ENCODE measurements at regions not wholly inside any gene's neighbourhood (a gene's known extent, or its start where the extent isn't known, plus 50 kb on each side); places are given as distances from the start of the nearest gene placed in this dataset.

DNA sequence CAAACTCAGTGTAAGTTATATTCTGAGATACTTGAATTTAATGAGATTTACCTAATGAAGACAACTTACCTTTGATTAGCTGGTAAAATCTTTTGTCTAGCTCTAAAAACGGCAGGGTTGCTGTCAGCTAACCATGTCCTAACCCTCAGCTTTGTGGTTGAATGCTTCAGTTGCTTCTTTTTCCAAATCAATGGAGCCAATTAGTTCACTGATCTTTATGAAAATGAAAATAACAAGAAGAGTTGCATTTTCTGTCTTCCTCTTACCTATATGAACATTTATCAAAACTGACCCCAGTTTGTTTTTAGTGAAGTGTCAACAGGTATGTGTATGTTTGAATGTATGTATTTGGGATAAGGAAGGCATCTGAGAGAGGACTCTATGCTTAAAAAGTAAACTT, 253.1 kb upstream of the MTPN start:
- DNase-seq = no peak

DNA sequence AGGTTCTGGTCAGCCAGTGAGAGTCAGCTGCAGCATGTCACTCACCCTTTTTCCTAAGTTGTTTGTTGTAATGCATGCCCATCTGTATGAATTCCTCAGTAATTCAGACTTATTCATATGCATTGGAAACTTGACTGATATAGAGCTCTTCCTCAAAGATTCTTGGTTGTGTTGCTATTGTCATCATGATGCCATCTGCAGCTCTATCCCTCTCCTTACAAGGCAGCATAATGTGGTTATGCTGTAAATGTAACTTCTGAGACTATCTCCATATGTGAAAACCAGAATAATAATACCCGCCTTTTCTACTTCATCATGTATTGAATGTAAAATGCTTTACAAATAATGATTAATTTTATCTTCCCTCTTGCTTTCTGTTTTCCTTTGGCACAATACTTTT, 252.6 kb upstream of the MTPN start:
- no peak for DNase-seq

DNA sequence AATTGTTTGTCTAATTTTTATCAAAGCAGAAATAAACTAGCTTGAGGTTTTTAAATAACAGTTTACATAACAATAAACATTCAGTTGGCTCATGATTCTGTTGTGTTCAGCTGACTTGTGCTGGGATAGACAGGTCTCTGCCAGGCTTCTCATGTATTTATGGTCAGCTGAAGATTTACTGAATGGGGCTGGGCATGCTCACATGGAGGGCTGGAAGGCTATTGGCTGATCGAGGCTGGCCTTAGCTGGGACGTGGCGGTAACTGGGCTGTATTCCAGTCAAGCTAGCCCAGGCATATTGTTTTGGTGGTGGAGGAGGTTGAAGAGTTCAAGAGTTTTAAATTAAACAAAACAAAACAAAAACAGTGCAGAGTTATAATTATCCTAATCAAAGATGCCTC, 251.0 kb upstream of the MTPN start:
- DNase-seq = no peak

DNA sequence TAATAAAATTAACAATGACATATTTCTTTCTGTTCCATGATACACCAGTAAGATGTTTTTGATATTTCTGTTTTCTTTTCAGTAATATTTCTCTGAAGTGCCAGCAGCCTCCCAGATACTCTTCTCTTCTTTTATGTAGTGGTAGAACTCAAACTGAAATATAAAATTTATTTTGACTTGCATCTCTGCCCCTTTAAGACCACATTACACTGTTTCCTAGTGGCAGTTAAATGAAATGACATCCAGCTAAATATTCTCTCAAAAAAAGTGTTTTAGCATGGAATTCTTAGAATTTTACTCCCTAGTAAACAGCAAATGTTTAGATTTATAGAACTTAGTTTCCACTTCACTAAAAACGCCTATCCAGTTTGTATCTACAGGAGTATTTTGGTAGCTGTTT, 237.2 kb upstream of the MTPN start:
- no peak for DNase-seq

DNA sequence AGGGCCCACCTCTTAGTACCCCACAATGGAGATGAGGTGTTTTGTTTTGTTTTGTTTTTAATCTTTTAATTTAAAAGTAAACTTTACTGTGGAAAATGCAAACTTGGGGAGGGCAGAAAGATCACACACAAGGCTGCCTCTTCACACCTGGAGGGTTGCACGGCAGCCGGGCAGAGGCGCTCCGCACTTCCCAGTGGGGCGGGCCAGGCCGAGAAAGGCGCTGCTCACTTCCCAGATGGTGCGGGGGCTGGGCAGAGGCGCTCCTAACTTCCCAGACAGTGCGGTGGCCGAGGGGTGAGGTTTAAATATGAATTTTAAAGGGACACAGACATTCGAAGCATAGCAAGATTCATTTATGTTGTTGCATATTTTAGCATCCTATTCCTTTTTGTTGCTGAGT, 235.9 kb upstream of the MTPN start:
- no peak for DNase-seq

DNA sequence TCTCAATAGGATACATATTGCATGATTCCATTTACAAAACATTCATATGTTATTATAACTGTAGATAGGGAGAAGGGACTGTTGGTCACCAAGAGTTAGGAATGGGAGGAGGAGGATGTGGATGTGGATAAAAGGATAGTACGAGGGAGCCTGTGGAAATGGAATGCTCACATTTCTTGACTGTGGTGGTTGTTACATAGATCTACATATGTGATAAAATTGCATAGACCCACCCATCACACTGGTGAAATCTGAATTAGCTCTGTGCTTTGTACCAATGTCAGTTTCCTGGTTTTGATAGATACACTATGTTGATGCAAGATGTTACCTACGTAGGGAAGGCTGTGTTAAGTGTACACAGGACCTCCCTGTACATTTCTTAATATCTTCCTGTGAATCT, 233.5 kb upstream of the MTPN start:
- DNase-seq = no peak

DNA sequence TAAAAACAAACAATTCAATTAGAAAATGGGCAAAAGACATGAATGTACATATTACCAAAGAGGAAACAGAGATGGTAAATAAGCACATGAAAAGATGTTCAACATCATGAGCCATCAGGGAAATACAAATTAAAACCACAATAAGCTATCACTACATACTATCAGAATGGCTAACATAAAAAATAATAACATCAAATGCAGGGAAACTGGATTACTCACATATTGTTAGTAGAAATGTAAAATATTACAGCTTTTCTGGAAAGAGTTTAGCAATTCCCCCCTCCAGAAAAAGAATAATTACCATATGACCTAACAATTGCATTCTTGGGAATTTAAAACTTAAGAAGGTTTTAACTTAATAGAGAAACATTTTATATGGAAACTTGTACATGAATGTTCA, 232.9 kb upstream of the MTPN start:
- DNase-seq = no peak

DNA sequence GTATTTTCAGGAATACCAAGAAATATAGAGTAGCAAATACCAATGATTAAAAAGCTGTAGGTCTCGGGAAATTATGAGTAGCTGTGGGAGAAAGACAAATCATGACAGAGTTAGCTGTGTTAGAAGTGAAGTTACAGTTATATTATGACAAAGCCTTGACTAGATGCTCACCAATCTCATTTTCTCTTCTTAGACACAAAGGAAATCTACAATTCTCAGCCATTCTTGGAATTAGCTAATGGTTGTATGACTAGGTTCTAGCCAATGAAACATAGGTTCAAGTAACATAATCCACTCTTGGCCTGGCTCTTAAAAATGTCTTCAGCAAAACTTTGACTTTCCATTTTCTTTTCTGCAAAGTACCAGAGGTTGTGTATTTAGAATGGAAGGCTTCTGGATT, 228.8 kb upstream of the MTPN start:
- no peak for DNase-seq

DNA sequence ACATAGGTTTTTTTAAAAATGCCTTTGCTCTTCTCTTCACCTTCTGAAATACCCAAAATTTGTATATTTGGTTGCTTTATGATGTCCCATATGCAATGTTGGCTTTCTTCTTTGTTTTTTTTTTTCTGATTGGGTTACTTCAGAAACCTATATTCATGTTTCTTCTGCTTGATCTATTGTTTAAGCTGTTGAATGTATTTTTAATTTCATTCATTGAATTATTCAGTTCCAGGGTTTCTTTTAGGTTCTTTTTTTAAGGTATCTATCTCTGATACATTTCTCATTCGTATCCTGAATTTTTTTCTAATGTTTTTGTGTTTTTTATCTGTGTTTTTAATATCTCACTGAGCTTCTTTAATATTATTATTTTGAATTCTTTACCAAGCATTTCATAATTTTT, 221.0 kb upstream of the MTPN start:
- DNase-seq = no peak

DNA sequence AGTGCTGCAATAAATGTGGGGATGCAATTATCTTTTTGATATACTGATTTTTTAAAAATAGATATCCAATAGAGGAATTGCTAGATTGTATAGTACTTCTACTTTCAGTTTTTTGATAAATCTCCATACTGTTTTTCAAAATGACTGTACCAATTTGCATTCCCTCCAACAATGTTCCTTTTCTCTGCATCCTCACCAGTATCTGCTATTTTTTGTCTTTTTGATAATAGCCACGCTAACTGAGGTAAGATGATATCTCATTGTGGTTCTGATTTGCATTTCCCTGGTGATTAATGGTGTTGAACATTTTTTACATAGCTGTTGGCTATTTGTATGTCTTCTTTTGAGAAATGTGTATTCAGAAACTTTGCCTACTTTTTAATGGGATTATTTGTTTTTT, 217.7 kb upstream of the MTPN start:
- no peak for DNase-seq

DNA sequence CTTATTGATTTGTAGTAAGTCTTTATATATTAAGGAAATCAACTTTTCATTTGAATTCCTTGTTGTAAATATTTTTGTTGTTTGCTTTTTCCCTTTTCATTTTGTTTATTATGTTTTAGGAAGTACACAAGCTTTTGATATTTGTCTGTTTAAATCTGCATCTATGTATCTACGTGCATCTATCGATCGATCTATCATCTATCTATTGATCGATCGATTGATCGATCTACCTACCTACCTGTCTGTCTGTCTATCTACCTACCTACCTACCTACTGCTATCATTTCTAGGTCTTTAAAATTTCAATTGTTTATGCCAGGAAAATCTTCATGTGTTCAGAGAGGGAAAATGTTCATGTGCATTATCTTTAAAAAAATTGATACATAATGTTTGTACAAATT, 216.8 kb upstream of the MTPN start:
- no peak for DNase-seq

DNA sequence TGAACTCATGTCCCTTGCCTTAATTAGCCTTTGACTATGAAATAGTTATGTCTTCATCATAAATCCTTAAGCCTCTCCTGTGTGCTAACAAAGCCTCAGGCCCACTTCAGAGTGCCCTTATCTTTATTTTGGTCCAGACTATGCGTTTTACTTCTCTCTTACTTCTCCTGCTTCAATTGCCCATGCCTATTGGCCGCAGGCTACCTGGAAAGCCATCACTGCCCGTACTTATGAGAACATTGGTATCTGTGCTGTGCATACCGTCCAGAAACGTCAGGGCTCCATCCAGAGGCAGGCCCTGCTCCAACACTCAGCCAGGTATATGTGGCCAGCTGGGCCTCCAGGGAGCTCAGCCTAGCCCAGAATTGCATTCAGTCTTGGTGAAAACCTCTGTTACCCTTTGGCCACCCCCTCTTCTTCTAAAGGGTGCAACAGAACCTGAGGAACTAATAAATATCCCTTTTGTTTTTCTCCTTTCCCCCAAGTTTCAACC, 212.4 kb upstream of the MTPN start:
- no peak for DNase-seq

DNA sequence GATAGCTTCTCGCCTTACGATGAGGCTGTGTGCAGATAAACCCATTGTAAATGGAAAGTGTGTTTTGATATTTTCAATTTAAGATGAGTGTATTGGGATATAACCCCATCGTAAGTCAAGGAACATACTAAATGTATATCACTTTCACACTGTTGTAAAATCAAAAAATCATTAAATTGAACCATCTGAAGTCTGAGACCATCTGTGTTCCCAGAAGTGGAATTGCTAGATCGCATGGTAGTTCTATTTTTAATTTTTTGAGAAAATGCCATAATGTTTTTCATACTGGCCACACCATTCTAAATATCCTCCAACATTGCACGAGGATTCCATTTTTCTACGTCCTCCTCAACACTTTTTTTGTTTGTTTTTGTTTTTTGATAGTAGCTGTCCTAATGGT, 209.1 kb upstream of the MTPN start:
- no peak for DNase-seq

DNA sequence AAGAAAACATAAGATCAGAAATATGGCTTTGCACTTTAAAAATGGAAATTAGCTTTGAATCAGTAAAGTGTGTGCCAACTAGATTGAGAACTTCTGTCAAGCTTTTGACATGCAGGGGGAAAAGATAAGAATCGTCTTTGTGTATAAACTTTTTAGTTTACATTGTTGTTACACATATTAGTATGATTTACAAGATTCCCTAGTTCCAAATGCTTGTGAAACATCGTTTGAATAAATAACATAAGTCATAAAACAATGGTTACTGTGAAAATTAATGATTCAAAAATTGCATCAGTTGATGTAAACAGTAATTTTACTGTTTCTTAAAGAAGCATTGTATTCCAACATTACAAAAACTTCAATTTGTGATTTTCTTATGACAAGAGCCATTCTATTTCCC, 207.6 kb upstream of the MTPN start:
- no peak for DNase-seq

DNA sequence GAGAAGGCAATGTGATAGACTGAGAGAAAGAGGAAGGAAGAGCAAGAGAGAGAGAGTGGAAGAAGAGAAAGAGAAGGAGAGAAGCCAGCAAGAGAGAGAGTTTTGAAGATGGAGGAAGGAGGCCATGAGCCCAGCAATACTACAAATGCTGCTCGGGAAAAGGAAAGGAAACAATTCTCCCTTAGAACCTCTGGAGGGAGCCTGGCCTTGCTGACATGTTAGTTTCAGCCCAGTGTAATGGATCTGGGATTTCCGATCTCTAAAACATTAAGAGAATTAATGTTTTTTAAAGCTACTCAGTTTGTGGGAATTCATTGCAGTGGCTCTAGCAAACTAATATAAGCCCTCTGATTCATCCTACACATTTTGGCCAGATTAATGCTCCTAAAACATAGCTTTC, 206.8 kb upstream of the MTPN start:
- no peak for DNase-seq

DNA sequence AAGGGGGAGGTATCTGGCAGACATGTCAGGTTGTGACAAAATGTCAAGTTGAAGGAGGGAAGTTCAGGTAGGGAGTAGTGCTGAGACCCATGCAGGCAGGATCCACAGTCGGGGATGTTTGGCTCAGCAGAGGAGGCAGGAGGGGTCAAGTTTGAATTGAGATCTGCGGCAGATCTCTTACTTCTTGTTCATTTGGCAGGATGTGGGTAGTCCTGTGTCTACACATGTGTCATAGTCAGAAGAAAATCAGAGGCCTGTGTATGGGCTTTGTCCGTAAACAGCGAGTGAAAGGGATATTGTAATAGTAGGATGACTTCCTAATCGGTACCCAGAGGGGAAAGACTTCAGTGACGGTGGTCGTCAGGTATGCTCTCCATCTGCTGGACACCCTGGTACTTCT, 203.8 kb upstream of the MTPN start:
- no peak for DNase-seq

DNA sequence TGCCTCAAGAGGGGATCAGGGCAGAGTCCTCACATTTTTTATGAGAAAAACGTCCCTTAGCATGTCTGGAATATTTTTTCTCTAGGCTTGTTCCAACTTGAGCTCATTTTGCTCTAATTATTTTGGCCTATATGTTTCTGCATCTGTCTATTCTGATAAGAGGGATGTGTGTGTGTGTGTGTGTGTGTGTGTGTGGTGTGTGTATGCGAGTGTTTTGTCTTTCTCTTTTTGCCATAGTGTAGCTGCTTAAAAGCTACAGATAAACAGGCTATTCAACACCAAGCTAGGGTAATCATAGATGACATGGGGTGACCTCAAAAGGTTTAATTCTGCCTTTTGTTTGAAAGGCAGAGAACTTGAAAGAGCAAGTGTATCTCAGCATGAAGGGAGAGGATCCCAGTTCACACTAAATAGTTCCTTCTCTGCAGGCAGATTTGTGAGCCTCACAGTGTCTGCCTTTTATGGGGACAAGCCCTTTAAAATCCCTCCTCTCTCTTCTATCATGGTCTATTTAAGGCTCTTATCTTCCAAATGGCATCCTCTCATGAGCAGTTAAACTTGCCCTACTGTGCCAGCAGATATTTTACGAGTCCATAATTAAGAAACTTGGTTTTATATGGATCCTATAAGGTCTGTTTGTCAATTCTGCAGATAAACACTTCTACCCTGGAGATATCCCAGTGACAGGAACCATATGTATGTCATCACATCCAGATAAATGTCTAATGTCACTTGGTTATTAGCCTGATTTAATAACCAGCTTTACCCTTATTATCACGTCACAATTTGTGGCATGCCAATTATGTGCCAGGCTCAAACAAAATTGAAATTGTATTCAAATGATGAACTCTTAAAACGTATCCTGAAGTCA, 202.9 kb upstream of the MTPN start:
- no peak for DNase-seq

DNA sequence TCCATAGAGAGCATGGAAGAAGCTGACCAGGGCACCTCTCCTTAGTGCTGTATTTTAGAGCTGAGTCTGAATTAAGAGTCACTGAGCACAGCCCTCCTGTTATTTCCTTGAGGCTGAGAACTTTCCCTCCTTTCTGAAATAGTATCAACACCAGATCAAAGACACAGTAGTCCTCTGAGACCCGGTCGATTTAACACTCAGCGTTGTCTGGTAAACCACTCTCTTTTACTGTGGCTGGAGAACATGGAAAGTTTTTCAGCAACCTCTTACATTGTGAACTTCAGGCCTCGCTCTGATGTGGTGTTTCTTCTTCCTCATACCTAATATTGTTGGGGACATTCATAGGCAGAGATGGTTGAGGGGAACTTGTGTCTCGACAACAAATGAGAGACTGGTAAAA, 202.0 kb upstream of the MTPN start:
- DNase-seq = no peak

DNA sequence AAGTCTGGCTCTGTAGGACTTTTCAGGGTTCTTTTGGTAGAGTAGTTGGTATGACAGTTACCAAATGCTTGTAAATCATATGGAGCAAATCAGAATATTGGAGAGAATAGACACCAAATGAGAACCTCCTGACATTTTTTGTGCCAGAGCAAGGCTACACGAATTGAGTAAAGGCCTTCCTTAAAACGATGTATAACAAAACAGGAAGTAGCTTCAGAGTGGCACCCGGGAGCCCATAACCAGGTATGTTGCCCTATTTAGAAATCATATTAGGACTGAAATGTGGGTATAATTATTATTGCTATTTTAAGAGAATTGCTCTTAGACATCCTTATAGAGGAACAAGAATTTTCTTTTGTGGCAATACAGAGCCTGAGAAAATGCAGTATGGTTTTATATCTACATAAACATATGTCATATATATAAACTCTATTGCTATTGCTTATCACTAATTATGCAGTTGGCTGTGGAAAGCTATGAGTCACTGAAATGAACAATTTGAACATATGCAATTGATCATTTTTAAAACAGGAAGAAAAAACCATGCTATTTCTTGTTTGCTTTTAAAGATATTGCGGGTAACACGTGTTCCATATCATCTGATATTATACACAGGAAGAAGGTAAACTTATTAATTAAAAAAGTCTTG, 197.4 kb upstream of the MTPN start:
- no peak for DNase-seq

DNA sequence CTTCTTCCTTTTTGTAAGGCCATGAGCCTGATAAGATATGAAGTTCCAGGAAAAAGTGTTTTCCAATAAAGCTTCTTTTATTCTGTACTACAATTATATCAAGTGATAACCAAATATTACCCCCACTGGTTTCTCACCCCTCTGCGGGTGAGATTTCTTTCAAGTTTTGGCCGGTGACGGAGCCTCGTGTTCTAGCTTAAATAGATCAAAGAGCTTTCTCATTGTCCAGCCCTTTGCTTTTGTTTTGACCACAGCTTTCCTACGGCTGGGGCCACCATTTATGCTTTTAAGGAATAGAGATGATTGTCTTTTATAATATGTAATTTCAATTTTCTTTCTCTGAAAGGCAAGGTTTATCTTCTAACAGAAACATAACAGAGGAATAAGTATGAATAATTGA, 196.7 kb upstream of the MTPN start:
- DNase-seq = no peak

DNA sequence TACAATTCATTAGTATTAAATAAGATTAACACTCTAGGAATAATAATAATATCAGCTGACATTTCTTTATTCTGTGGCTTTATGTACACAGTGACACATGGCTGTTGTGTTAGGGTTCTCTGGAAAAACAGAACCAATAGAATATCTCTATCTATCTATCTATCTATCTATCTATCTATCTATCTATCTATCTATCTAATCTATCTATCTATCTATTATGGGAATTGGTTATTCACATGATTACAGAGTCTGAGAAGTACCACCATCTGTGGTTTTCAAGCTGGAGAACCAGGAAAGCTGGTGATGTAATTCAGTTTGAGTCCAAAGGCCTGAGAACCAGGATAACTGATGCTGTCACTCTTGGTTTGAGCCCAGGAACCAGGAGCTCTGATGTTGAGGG, 194.1 kb upstream of the MTPN start:
- DNase-seq = no peak

DNA sequence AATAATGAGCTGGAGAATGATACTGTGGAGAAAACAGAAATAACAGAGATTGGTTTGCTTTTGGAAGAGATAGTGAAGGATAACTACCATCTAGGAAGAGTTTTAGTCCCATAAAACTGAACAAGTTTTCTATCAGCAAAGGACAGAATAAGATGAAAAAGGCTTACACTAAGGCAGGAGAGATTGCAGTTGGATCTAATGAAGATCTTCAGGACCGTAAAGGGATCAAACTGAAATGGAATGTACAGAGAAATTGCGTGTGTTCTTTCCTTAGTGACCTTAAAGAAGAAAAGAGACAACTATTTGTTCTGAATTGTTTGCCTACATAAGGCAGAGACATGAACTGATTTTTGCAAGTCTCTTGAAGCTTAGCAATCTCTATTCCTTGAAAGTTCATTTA, 191.7 kb upstream of the MTPN start:
- DNase-seq = no peak

DNA sequence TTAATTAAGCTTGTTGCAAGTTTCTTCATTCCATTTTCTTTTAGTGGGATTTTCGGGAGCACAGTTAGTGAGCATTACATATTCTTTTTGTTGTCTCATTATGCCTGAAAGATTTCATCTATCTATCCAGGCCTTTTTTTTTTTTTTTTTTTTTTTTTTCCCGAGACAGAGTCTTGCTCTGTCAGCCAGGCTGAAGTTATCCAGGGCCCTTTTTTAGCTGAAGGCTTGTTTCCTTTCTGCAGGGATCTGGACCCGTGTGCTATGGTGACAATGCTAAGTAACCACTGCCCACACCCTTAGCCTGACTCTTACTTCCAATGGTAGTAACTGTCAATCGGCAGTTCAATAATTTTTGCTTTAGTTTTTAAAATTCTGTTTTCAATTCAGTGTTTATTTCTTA, 190.8 kb upstream of the MTPN start:
- no peak for DNase-seq

DNA sequence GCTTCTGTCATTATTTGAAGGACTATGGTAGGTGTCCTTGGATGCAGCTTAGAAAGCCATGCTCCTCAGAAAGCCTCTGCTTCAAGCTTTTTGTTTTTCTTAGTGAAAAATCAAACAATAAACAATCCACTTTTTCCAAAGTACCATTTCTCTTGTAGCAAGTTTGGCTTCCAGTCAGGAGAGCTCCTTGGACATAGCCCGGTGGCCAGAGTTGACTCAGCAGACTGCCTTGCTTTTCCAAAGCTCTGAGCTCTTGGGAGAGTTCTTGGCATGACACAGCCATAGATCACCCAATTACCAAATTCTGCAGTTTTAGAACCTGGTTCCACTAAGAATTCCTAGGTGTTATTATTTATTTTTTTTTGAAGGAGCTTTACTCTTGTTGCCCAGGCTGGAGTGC, 189.4 kb upstream of the MTPN start:
- no peak for DNase-seq

DNA sequence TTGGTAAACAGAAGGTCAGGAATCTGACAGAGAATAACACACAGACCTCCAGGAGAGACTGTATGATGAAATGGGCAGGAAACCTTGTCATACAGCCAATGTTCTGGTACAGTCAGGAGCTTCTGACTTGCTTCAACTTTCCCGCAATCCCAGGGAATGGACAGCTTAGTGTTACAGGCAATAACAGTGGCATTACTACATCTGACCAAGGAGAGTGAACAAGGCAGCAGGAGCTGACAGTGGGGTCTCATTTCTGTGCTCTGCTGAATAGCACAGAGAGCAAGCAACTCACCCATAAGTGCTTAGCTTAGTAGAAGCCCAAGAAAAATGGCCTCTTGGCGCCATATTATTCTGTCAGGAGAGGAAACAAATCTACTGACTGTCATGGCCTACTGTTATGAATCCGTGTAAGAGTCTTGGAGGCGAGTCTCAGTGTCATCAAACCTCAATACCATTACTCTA, 186.2 kb upstream of the MTPN start:
- DNase-seq = no peak

All from NCI-H524 (cell line).